H1 (cell line): ENCODE measurements at regions not wholly inside any gene's neighbourhood (a gene's known extent, or its start where the extent isn't known, plus 50 kb on each side); places are given as distances from the start of the nearest gene placed in this dataset.

Source experiments
- CTCF ChIA-PET: fragments of 300-600 bp; sonication (Branson Sonifier 250); formaldehyde crosslinking; loops from one replicate; lab custom pipeline; 2021; ENCODE audit not compliant: partially characterized antibody; lab: Charles Lee
- POLR2A ChIA-PET: fragments of 300-600 bp; sonication (Branson Sonifier 250); formaldehyde crosslinking; loops from one replicate; lab custom pipeline; 2021; ENCODE audit warnings: inconsistent platforms; ENCODE audit not compliant: partially characterized antibody; lab: Charles Lee
- DNase-seq, 2 experiments: peaks; one replicate each; pipeline versions ENCODE4 v3.0.0 to v3.0.0-alpha.2; 2010 to 2022; ENCODE audit warnings: low spot score in 2 of 2, low read depth in 1 of 2, mixed read lengths in 1 of 2
- FAIRE-seq: peaks from 2 replicates; lab custom pipeline; 2011; peaks lifted over from hg19 to GRCh38; lab: Jason Lieb, UNC
- H2AFZ ChIP-seq: 2 replicates; pipeline ENCODE4 v1.8.1; 2012; ENCODE audit warnings: low read length, inconsistent platforms
- H2AK5ac ChIP-seq: 2 replicates; pipeline ENCODE4 v1.6.1; 2013; ENCODE audit warnings: low read depth, low read length
- H2BK120ac ChIP-seq: replicated peaks from 2 replicates; pipeline ENCODE3; 2013; ENCODE audit warnings: low read depth, low read length, inconsistent platforms
- H2BK12ac ChIP-seq: 2 replicates; pipeline ENCODE4 v1.6.1; 2013; ENCODE audit warnings: low read depth, low read length
- H2BK15ac ChIP-seq: 2 replicates; pipeline ENCODE4 v1.6.1; 2013; ENCODE audit warnings: low read length
- H2BK20ac ChIP-seq: 2 replicates; pipeline ENCODE4 v1.6.1; 2013; ENCODE audit warnings: low read length
- H2BK5ac ChIP-seq: 2 replicates; pipeline ENCODE4 v1.6.1; 2013; ENCODE audit warnings: low read depth, low read length
- H3K14ac ChIP-seq: 2 replicates; pipeline ENCODE4 v1.6.1; 2013; ENCODE audit warnings: inconsistent platforms; ENCODE audit not compliant: insufficient read length
- H3K18ac ChIP-seq: 2 replicates; pipeline ENCODE4 v1.6.1; 2013; ENCODE audit warnings: low read length; ENCODE audit errors: extremely low read depth
- H3K23ac ChIP-seq: 2 replicates; pipeline ENCODE4 v1.6.1; 2013; ENCODE audit warnings: inconsistent platforms; ENCODE audit not compliant: insufficient read length
- H3K23me2 ChIP-seq: 2 replicates; pipeline ENCODE4 v1.6.1; 2013; ENCODE audit warnings: low read depth, low read length
- H3K27ac ChIP-seq: 2 replicates; pipeline ENCODE4 v1.6.1; 2011; ENCODE audit warnings: low read depth, low read length, inconsistent platforms
- H3K27me3 ChIP-seq, 4 experiments: replicated peaks in 1 of 4; 1 replicate in 1 of 4; 2 replicates in 3 of 4; pipeline versions ENCODE4 v1.6.1 to v1.8.1; 2011 to 2013; ENCODE audit warnings: low read length in 3 of 4, mild to moderate bottlenecking in 3 of 4, inconsistent platforms in 2 of 4, mixed read lengths in 2 of 4, moderate library complexity in 1 of 4; ENCODE audit not compliant: control insufficient read depth in 3 of 4, insufficient read depth in 3 of 4; ENCODE audit errors: extremely low read depth in 1 of 4
- H3K36me3 ChIP-seq, 4 experiments: 2 replicates each; pipeline versions ENCODE4 v1.6.1 to v1.8.1; 2011 to 2013; ENCODE audit warnings: mild to moderate bottlenecking in 4 of 4, low read length in 3 of 4, moderate library complexity in 2 of 4, control low read depth in 1 of 4, inconsistent platforms in 1 of 4; ENCODE audit not compliant: insufficient read depth in 4 of 4, control insufficient read depth in 2 of 4
- H3K4ac ChIP-seq: replicated peaks from 2 replicates; pipeline ENCODE3; 2013; ENCODE audit warnings: low read length, low read depth, mixed read lengths, inconsistent platforms; ENCODE audit not compliant: insufficient read length
- H3K4me1 ChIP-seq, 4 experiments: replicated peaks in 1 of 4; 1 replicate in 1 of 4; 2 replicates in 3 of 4; pipeline versions ENCODE4 v1.6.1 to v1.8.1; 2011 to 2013; ENCODE audit warnings: low read length in 3 of 4, inconsistent platforms in 2 of 4, mixed read lengths in 1 of 4; ENCODE audit not compliant: insufficient read depth in 4 of 4, control insufficient read depth in 3 of 4
- H3K4me2 ChIP-seq, 2 experiments: 2 replicates each; pipeline versions ENCODE4 v1.6.1 to v1.8.1; 2011 to 2013; ENCODE audit warnings: low read depth in 2 of 2, low read length in 2 of 2, control low read depth in 1 of 2, inconsistent platforms in 1 of 2, mild to moderate bottlenecking in 1 of 2; ENCODE audit not compliant: insufficient read depth in 1 of 2
- H3K4me3 ChIP-seq, 4 experiments: fragments of 200-600, 300-600 bp in 1 of 4; sonication (generic), shearing (Covaris generic), sonication (Bioruptor Twin) in 1 of 4; 2 replicates each; pipeline versions ENCODE4 v1.5.1 to v1.8.1; 2011 to 2016; ENCODE audit warnings: low read length in 4 of 4, low read depth in 3 of 4, control low read depth in 2 of 4, inconsistent platforms in 2 of 4, mild to moderate bottlenecking in 2 of 4, mixed read lengths in 1 of 4, moderate library complexity in 1 of 4; ENCODE audit not compliant: insufficient read depth in 2 of 4; ENCODE audit errors: extremely low read depth in 1 of 4
- H3K56ac ChIP-seq: replicated peaks from 2 replicates; pipeline ENCODE3; 2013; ENCODE audit warnings: low read depth, mild to moderate bottlenecking, mixed read lengths, low read length, inconsistent platforms; ENCODE audit not compliant: insufficient read length
- H3K79me1 ChIP-seq: 2 replicates; pipeline ENCODE4 v1.6.1; 2013; ENCODE audit warnings: low read depth, low read length, control low read depth
- H3K79me2 ChIP-seq, 2 experiments: 2 replicates each; pipeline versions ENCODE4 v1.6.1 to v1.8.1; 2012 to 2013; ENCODE audit warnings: low read length in 2 of 2, mild to moderate bottlenecking in 2 of 2, inconsistent platforms in 1 of 2; ENCODE audit not compliant: insufficient read depth in 2 of 2, control insufficient read depth in 1 of 2
- H3K9ac ChIP-seq, 4 experiments: replicated peaks in 1 of 4; 1 replicate in 1 of 4; 2 replicates in 3 of 4; pipeline versions ENCODE4 v1.6.1 to v1.8.1; 2011 to 2013; ENCODE audit warnings: low read depth in 3 of 4, low read length in 3 of 4, control low read depth in 2 of 4, mild to moderate bottlenecking in 2 of 4, moderate library complexity in 2 of 4, inconsistent platforms in 1 of 4; ENCODE audit errors: extremely low read depth in 1 of 4
- H3K9me3 ChIP-seq, 2 experiments: 2 replicates each; pipeline versions ENCODE4 v1.6.1 to v1.8.1; 2012 to 2013; ENCODE audit warnings: mild to moderate bottlenecking in 2 of 2, moderate library complexity in 2 of 2, control low read depth in 1 of 2, inconsistent platforms in 1 of 2, low read depth in 1 of 2, low read length in 1 of 2, mixed read lengths in 1 of 2; ENCODE audit not compliant: insufficient read depth in 2 of 2
- H4K20me1 ChIP-seq, 2 experiments: replicated peaks in 1 of 2; 2 replicates each; pipeline versions ENCODE3 to v1.8.1; 2011 to 2013; ENCODE audit warnings: inconsistent platforms in 2 of 2, low read length in 2 of 2, mild to moderate bottlenecking in 1 of 2; ENCODE audit not compliant: insufficient read depth in 2 of 2, control insufficient read depth in 1 of 2
- H4K5ac ChIP-seq: 2 replicates; pipeline ENCODE4 v1.6.1; 2013; ENCODE audit warnings: low read length, low read depth, mixed read lengths, inconsistent platforms; ENCODE audit not compliant: insufficient read length
- H4K8ac ChIP-seq: 2 replicates; pipeline ENCODE4 v1.8.0; 2013; ENCODE audit warnings: mild to moderate bottlenecking, moderate library complexity, low read length, inconsistent platforms; ENCODE audit not compliant: insufficient read depth; ENCODE audit errors: extremely low read depth
- H4K91ac ChIP-seq: replicated peaks from 2 replicates; pipeline ENCODE3; 2013; ENCODE audit warnings: low read length, mixed read lengths, inconsistent platforms; ENCODE audit not compliant: insufficient read length
- ATF2 ChIP-seq: IDR thresholded peaks from 2 replicates; pipeline ENCODE4 v1.6.1; 2012; ENCODE audit warnings: low read length, inconsistent platforms
- CBX8 ChIP-seq: fragments of 300-800, 300-1000 bp; sonication (generic); IDR thresholded peaks from 2 replicates; pipeline ENCODE4 v1.7.1; 2016; ENCODE audit warnings: low read depth, low read length, borderline replicate concordance
- CHD2 ChIP-seq: IDR thresholded peaks from 2 replicates; pipeline ENCODE4 v1.6.1; 2012; ENCODE audit warnings: low read length, improper control_type of control experiment
- CTBP2 ChIP-seq: IDR thresholded peaks from 2 replicates; pipeline ENCODE4 v1.7.0; 2011; ENCODE audit warnings: borderline replicate concordance, mild to moderate bottlenecking, moderate library complexity, mixed read lengths, low read length; ENCODE audit not compliant: insufficient read depth, insufficient read length
- EZH2 ChIP-seq: fragments of 200-600 bp; sonication (generic); IDR thresholded peaks from 2 replicates; pipeline ENCODE4 v1.7.1; 2012; ENCODE audit warnings: low read depth, mild to moderate bottlenecking, moderate library complexity, low read length, inconsistent platforms; ENCODE audit not compliant: severe bottlenecking
- JUND ChIP-seq: IDR thresholded peaks from 2 replicates; pipeline ENCODE4 v1.6.1; 2011; ENCODE audit warnings: mild to moderate bottlenecking, improper control_type of control experiment, low read length
- KDM1A ChIP-seq: fragments of 200-600, 300-600 bp; sonication (generic); IDR thresholded peaks from 2 replicates; pipeline ENCODE4 v1.7.1; 2016; ENCODE audit warnings: mild to moderate bottlenecking, low read length, borderline replicate concordance
- MAFK ChIP-seq: IDR thresholded peaks from 2 replicates; pipeline ENCODE4 v1.6.1; 2012; ENCODE audit warnings: low read depth, mild to moderate bottlenecking, improper control_type of control experiment, low read length
- MAX ChIP-seq: IDR thresholded peaks from 2 replicates; pipeline ENCODE4 v1.6.1; 2012; ENCODE audit warnings: inconsistent platforms
- POU5F1 ChIP-seq: IDR thresholded peaks from 2 replicates; pipeline ENCODE4 v1.6.1; 2011; ENCODE audit warnings: low read depth, mild to moderate bottlenecking, low read length, moderate library complexity
- RBBP5 ChIP-seq: IDR thresholded peaks from 2 replicates; pipeline ENCODE4 v1.7.1; 2012; ENCODE audit warnings: low read depth, mild to moderate bottlenecking, inconsistent platforms, low read length, moderate library complexity, borderline replicate concordance
- SIN3A ChIP-seq, 2 experiments: IDR thresholded peaks in 1 of 2; conservative IDR thresholded peaks in 1 of 2; 2 replicates each; pipeline ENCODE4 v1.6.1; 2011 to 2012; ENCODE audit warnings: low read length in 2 of 2, improper control_type of control experiment in 1 of 2, low read depth in 1 of 2, mild to moderate bottlenecking in 1 of 2
- SRF ChIP-seq: IDR thresholded peaks from 2 replicates; pipeline ENCODE4 v1.6.1; 2011; ENCODE audit warnings: mild to moderate bottlenecking, low read depth, low read length, moderate library complexity
- WGBS, 2 experiments: shearing (Covaris generic) in 1 of 2; methylation state at CpG; one replicate each; pipeline versions ENCODE4 v1.1.6 to v1.1.7; 2013 to 2015; ENCODE audit warnings: low lambda C conversion rate in 2 of 2, mixed read lengths in 2 of 2, inconsistent platforms in 1 of 2, low coverage in 1 of 2, missing lambda C conversion rate in 1 of 2; ENCODE audit not compliant: insufficient replicate concordance in 2 of 2, insufficient coverage in 1 of 2, insufficient read length in 1 of 2; ENCODE audit errors: extremely low coverage in 1 of 2, missing lambda C conversion rate in 1 of 2; 5-methylcytosine and 5-hydroxymethylcytosine counted together

DNA sequence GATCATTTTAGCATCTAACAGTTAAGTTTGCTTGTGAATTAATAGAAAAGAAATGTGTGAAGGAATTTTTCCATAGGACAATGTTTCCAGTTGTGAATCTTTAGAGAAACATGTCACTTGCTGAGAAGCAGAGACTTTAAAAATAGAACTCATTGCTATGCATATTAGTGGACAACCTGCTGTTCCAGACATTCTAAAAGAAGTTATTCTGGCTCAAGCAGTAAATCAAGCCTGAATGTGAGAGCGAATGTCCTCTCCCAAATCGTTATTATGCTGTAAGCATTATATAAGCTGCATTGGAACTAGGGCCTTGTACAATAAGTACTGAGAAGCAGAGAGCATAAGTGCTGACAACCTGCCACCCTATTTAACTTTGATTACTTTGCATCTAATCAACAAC lies 990.9 kb downstream of the PLOD2 start:
- Histone ChIP-seq H3K56ac (no peak overlapping the region), H3K4ac (no peak overlapping the region), H3K79me1 (no peaks in the 10 kb centered on the region), H3K4me3 (no peak overlapping the region), H3K36me3 (no peaks in the 10 kb centered on the region), H2BK12ac (no peak overlapping the region), H4K91ac (no peak overlapping the region), H3K23ac (no peak overlapping the region), H4K5ac (no peak overlapping the region), H3K79me2 (no peaks in the 10 kb centered on the region), H2AFZ (peak overlapping the region; percentile 72; the same call in 1 of the 2 replicates), H3K9ac (no peak overlapping the region), H3K4me2 (no peak overlapping the region), H3K23me2 (no peaks in the 10 kb centered on the region), H3K14ac (no peak overlapping the region), H3K27me3 (no peaks in the 10 kb centered on the region), H3K9me3 (no peaks in the 10 kb centered on the region), H3K4me1 (peaks cover 0 to 4% (median 3%) of the 10 kb centered on the region in 4 experiments; a peak in 3 of 7 replicates), H4K20me1 (no peaks in the 10 kb centered on the region), H2BK15ac (no peak overlapping the region), H3K18ac (no peak overlapping the region), H3K27ac (no peak overlapping the region), H2AK5ac (no peak overlapping the region), H2BK120ac (no peak overlapping the region), H4K8ac (no peak overlapping the region), H2BK5ac (no peak overlapping the region), H2BK20ac (no peak overlapping the region)
- FAIRE-seq: no peak
- CTCF ChIA-PET: no interaction called here
- WGBS, 2 experiments: 79% methylated on average over 2 of the region's 2 CpGs; no CpG with 5 or more reads in 1 of the 2 experiments
- POLR2A ChIA-PET: no interaction called here
- no peak for DNase-seq
- TF ChIP-seq CTBP2: no peak
- TF ChIP-seq CHD2: no peak
- no peak for TF ChIP-seq POU5F1
- no peak for TF ChIP-seq SIN3A (conservative IDR thresholded peaks at IDR 0.05 in 1 of 2, IDR thresholded peaks at IDR 0.05 in 1 of 2; ENCODE audit: low read depth in 1 of 2, low read length in 2 of 2)
- TF ChIP-seq MAFK: no peak
- no peak for TF ChIP-seq RBBP5
- no peak for TF ChIP-seq MAX
- no peak for TF ChIP-seq JUND
- no peak for TF ChIP-seq CBX8
- TF ChIP-seq SRF: no peak
- TF ChIP-seq KDM1A: no peak
- no peak for TF ChIP-seq EZH2
- TF ChIP-seq ATF2: no peak
